ENCODE measurements at regions not wholly inside any gene's neighbourhood (a gene's known extent, or its start where the extent isn't known, plus 50 kb on each side); places are given as distances from the start of the nearest gene placed in this dataset.
"Not testable (repeated sequence)": the region's sequence is repeated elsewhere in the genome, so short reads cannot be mapped to it uniquely, and the experiment has no call there.

DNA sequence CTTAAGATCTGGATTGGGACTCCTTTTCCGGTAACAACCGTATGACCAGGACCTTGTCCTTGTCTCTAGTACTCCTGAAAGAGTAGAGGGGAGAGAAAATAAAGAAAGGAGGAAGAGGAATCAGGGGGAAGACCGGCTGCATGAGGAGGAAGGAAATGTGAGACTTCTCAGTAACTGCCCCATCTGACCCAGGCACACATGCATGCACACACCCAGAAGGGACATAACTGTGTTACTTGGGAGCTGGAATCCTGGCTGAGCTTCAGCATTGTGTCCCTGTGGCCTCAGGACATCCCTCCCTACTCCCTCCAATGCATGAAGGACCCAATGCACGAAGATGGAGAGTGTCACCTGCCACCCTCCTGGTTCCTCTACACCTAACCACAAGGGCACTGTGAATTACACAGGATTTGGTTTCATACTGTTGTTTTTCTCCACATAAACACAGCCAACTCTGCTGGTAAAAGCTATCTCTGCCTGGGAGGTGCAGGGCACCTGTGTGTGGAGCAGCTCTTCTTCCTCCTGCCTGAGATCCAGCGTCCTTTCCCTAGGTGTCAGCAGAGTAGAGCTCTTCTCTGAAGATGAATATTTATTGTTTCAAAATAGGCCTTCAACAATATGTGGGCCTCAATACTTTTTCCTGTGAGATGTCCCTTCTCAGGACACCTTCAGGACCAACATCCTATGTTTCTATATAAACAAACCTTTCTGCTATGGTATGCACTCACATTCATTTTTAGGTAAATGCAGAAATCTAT is 574.1 kb upstream of the ID2 start:
- DNase-seq, result no peak

DNA sequence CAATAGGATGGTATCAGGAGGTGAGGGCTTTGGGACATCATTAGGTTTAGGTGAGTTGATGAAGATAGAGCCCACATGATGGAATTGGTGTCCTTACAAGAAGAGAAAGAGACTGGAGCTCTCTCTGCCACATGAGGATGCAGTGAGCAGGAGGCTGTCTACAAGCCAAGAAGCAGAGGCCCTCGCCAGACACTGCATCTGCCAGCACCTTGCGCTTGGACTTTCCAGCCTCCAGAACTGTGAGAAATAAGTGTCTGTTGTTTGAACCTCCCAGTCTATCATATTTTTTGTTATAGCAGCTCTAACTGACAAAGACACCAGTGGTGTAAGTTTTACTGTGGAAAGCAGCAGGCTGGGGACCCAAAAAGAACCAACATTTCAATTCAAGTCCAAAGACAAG is 571.1 kb upstream of the ID2 start:
- DNase-seq, result no peak

DNA sequence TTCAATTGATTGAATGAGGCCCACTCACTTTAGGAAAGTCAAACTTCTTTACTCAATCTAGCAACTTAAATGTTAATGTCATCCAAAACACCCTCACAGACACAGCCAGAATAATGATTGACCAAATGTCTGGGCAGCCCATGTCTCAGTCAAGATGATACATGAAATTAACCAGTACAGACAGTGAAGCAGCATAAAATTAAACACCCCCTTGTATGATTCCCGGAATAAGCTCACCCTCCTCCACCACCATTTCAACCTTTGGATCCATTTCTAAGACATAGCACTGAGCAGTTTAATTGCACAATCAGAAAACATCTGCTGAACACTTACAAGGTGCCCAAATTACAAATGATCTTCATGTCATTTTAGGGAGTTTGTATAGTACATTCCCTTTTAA is 570.7 kb upstream of the ID2 start:
- DNase-seq, result no peak

DNA sequence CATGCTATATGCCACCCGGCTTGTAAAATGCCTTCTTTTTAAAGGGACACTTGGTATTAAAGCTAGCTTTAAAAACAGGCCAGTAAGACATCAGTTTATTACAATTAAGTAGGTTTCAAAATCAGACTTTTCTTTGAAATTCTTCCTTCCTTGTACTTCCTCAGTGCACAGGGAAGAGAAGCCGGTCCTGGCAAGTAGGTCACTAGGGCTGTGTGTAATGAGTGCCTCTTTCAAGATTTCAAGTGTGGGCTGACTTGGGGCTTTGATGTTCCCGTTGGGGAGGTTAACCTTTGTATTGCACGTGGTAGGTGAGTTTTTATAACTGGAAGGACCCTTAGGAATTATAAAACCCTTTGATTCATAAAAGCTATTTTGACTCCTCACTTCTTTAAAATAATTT is 566.4 kb upstream of the ID2 start:
- DNase-seq, result no peak

DNA sequence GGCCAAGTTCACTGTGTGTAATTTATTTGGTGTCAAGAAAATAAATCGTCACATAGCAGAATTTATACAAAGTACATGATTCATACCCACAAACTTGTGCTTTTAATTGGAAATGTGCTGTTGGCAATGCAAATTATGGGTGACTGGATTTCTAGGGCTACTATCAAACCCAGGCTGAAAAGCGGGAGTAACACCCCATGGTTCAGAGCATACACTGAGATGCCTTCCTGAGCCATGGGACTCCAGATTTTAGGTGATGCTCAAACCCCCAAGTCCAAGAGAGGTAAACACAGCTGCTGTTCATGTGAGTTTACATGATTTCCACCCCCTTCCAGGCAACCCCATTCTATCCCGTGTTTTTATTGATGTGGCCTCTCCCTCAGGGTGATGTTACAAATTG is 565.9 kb upstream of the ID2 start:
- DNase-seq, result no peak

DNA sequence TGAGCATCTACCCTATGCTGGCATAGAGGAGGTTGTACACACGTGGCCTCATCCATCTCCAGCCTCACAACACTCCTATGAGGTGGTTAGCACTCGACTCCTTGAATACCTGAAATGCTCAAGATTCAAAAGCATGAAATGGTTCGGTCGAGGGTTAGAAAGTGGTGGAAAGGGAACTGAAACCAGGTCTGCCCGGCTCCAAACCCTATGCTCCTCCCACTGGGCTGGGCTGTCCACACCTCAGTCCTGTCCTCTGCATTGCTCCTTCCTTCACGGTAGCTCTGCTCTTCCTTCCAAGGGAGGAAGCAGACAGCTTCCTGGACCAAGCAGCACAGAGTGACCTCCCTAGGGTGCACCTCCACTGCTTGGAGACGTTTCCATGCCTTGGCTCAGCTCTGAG is 565.2 kb upstream of the ID2 start:
- no peak for DNase-seq

DNA sequence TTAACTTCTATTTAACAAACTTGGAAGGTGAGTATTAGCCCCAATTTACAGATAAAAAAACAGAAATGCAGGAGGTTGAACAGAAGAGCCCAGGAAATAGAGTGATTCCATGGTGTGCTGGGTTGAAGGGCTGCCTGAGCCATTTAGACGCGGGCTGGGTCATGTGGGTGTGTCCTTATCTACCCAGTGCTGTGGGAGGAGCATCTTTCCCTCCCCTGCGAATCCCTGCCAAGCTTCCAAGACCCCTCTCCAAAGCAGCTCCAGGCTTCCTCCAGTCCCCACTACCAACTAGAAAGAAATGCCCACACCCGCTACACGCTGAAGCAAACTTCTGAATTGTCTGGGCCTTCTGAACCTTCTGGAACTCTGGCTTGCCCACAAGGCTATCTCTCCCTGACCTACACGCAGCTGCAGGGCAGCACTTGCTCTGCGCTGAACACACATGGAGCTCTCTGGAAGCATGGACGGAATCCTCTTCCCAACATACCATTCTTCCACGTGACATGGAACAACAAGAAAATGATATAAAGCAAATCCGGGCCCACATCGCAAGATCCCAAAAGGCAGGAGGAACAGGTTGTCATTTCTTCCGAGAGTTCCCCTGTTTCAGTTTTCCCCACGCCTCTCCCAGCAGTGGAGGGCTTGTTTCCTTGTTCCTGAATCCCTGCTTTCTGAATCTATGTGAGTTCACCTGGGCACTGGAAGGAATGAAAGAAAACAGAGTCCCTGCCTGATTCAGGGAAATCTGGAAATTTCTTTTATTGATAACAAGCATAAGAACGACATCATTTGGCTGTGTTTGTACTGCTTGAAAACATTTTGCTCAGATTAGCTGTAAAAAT is 562.7 kb upstream of the ID2 start:
- no peak for DNase-seq

DNA sequence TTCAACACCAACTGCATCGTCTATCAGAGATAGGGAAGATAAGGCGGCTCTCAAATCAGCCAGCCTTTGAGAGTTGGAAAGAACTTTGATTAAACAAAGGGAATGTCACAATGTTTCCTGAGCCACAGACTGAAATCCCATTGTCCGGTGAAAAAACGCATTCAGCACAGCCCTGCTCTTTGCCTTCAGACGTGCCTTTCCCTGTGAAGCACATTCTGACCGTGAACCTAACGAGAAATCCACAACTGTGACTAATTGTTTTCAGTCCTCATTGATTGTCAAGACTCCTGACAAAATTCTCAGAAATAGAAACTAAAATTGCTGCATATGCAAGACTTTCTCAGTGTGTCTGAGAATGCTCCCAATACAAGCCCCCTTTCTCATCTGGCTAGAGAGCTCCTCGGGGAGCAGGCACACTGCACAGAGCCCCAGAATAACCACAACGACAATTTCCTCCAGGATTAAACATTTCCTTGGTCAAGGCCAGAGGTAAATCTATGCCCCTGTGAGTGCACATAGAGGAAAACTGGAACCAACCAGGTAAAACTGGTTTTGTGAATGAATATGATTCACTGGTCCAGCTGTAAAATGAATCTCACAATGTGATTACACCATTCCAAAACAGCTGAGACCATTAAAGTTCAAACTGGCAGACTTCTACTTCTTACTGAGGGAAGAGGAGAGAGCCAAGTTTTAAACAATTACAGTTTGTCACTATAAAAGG is 561.9 kb upstream of the ID2 start:
- no peak for DNase-seq

DNA sequence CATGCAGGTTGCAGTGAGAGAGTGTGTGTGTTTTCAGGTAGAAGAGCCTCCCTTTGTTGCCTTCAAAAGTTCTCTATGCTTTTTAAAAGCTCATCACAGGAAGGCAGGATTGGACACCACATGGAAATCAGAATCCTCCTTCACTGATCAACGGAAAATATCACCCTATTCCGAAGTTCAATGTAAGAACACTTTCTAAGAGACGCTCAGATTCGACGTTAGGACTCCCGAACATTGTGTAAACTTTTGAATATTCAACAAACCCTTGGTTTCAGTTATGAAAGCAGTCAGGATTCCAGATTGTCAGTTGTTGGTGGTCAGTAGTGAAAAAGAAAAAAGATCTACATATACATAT is 561.4 kb upstream of the ID2 start:
- DNase-seq, result no peak

DNA sequence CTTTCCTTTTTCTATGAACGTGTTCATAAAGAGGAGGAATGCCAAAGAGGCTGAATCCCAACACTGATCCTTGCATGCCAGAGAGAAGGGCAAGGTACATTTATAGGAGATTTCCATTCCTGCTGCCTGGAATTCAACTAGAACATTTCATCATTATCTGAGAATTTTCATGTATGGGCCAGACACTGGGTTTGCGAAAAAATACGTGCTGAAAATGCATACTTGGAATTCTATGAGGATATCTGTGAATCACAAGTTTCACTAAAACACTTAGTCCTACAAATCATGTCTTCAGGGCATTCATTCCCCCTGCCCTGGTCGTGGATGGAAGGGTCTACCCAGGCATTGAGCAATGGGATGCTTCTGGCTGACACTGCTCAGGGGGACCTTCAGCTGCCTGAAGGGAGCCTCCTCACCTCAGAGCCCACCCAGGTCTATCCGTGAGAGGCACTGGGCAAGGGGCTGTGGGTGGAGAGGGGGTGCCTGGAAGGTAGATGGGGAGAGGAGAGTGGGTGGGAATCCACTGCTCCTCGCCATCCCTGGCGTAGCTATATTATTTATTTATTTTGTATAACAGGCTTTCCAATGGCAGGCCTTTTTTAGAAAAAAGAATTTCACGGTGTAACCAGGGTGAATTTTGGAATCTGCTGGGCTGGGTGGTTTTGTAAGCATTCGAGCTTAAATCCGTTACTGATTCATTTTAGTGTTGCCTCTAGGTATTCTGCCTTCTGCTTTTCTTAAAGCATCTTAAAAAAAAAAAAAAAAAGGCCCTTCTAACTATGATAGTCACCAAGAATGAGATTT is 560.6 kb upstream of the ID2 start:
- no peak for DNase-seq

DNA sequence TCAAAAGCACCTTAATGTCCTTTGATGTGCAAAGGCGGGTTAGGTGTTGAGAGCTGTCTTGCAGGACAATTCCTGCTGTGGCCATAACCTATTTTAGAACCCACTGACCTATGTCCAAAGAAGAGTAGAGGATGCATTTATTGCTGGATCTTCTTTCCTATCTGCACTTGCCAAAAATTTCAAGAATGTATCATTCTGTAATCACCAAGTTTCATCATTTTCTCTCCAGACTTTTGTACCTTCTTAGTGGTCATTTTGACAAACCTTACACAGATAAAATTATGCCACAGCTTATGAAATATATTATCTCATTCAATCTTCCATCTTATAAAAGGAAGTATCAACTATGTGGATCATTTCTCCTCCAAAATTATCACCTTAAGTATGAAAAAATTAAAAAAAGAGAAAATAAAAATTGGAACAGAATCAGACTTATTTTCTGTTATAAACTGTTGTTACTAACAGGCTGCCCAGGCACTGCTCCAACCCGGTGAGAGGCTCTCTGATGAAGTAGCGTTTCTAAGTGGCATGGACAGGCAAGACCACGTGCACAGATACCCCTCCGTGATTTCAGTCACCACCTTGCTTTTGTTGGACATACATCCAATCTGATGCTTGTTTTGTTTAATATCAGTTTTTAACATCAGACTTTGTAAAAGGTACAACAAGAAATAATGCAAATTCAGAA is 559.9 kb upstream of the ID2 start:
- DNase-seq, result no peak

DNA sequence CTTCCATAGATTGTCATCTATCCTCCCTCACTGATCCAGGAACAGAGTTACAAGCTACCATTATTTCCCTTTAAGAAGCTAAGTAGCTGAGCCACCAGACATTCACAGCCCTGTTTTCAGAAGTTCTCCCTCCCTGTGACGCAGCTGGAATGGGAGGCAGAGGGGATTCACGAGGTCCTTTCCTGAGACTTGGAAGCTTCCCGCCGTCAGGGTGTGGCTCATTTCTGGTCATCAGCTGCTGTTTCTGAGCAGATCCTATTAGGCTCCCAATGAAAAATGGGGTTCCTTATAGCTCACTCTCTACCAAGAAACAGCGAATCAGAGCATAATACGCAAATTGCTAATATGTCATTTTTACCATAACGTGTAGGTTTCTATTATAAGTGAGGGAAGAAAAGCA is 559.3 kb upstream of the ID2 start:
- DNase-seq, result no peak

DNA sequence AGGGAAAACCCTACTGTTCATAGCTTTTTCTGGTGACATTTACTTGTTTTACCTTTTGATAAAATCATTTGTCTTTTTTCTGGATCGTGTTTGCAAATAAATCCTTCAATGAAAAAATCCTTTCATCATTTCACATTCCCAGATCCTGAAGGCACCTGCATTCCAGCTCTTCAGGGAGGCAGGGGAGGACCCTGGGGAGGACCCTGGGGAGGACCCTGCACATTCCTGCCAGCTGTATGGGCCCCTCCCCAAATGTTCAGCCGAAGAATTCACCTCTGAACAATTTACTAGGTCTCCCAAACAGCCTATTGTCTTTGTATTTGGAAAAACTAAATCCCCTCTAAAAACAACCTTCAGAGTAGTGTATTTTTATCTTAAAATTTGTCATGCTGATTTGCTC is 558.4 kb upstream of the ID2 start:
- DNase-seq, result no peak

DNA sequence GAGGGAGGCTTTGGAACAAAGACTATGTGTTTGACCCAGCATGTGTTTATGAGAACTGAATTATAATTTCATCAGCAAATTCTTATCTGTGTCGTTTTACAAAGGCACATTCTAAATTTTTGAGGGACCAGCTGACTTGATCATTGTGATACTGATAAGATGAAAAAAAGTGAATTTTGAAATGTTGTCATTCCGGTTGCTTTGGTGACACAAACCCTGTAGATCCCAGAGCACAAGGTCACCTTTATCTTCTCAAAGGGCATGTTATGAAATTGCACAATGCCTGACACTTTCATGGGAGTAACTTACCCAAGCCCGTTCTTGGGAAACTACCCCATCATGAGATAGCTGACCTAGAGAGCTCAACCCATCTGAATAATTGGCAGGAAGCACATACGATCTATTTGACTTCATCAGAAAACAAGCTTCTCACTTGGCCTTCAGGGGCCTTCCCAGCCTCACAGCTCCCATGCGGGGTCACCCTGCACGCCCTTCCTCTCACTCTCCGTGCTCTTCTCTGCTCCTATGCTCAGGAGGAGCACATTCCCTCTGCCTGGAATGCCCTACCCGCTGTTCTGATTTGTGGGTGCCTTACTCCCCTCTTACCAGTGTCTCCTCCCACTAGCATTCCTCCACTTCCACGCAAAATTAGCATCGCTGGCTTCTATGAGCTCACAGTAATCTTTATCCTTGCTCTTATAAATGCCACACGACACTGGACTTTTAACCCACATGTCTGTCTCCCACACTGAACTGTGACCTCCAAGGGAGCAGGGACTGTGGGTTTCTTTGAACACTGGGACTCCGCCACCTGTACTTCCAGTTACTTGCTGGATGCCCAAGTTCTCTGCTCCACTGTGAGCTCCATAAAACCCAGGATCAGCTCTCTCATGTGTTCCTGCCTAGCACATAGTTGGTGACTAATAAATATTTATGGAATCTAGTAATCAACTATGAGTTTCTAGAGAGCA is 555.8 kb upstream of the ID2 start:
- no peak for DNase-seq

DNA sequence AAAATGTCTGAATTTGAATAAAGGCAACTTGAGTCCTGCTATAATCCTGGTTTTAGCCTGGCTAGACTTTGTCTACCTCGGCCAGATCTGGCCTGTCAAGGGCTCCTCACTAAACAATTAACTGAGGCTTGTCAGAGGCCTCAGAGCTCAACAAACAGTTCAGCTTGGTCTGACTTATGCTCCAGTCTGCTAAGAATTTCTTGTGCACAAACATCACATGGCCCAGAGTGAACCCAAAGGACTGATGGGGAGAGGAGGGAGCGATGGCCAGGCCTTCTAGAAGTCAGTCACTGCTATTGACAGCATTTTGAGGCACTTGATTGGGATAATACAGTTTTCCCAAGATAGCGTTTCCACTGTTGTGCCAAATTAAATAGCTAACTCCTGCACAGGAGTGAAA is 555.1 kb upstream of the ID2 start:
- DNase-seq, result no peak

DNA sequence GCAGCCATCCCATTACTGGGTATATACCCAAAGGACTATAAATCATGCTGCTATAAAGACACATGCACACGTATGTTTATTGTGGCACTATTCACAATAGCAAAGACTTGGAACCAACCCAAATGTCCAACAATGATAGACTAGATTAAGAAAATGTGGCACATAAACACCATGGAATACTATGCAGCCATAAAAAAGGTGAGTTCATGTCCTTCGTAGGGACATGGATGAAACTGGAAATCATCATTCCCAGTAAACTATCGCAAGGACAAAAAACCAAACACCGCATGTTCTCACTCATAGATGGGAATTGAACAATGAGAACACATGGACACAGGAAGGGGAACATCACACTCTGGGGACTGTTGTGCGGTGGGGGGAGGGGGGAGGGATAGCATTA is 550.4 kb upstream of the ID2 start:
- DNase-seq, result not testable (repeated sequence)

DNA sequence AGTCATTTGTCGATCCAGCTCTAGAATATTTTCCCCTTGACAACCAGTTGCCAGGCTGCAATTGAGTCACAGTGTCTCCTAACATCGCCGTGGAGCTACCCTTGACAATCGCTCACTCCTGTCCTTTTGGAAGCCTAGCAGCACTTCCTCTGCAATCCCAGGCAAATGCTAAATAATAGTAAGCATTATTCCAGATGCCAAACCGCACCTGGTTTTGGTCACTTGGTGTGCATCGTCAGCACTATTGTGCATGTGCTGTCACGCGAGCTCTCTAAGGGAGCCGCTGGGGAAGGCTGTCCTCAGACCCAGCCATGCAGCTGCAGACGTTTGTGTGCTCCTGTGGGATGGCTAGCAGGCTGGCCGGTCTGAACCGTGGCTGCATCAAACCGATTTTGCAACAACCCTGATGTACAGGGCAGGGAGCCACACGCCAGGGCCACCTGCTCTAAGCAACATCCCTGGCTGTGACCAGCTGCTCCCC is 549.5 kb upstream of the ID2 start:
- DNase-seq, result no peak

DNA sequence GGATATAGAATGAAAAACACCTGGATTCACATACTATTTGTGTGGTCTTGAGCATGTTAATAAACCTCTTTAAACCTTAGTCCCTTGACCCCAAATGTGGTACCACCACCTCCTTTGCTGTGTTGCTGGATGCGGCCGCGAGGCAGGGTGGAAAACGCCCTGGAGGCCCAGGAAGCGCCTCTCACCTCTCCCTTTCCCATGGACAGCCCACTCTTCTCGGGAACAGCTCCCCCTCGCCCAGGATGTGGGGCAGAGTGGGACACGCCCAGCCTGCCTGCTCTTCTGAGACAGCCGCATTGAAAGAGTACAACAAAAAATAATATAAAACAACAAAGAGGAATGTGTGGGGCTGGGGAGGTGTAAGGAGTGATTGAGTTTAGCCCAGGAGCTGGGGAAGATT is 549.0 kb upstream of the ID2 start:
- DNase-seq, result no peak

DNA sequence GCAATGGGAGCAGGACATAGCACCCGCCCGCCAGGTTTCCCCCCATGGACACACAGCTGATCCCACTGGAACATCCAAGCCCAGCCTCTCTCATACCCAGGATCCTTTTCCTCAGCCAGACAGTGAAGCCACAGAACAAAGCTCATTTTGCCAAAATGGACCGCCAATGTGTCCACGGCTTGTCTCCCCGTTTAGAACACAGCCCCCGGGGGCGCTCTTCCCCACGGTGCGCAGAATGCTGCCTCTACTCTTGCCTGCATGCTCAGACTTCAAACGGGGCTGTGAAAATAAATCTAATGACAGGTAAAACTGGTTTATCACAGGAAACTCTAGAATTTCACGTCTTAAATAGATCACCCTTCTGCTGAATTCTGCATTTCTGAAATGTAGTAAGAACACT is 548.5 kb upstream of the ID2 start:
- DNase-seq, result no peak

DNA sequence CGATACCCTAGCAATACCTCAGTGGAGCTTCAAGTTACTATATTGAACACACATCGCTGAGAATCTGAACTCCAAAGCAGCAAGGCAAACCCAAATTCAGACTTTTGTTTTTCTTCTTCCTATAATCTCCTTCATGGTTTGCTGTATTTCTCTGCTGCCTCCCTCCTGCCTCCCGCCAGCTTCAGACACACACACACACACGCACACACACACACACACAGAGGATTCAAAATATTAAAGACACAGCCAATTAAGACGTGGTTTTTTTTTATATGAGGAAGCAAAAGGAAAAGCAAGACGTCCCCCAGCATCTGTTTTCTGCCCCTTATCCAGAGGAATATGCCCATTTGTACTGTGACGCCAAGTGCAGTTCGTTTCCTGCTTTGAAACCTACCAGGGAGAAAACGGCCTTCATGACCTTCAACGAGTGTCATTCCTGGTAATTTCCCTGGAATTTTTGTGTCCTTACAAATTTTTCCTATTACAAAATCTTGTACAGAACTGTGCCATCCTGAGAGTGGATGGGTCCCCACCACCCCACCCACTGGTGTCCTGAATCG is 547.9 kb upstream of the ID2 start:
- DNase-seq, result no peak

DNA sequence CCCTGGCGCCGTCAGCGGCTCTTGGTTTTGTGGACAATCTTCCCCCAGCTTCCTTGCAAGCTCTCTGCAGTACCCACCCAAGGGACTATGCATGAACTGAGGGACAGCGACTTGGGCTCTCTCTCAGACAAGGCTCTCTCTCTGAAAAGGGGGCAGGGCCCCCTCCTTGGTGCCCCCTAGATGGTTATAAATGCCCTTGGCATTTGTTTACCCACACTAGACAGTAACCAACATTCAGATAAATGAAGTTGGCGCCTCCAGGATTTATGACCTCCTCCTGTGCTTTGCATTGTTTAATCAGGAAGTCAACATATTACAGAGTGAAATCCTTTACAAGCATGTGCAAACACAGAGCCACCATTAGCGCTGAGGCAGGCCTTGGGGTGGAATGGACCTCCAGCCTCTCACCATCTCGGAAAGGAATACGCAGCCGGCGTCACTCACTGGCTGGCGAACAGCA is 547.4 kb upstream of the ID2 start:
- peak; percentile 21 for DNase-seq

Measured in NCI-H1092 (cell line).